ENCODE measurements at regions not wholly inside any gene's neighbourhood (a gene's known extent, or its start where the extent isn't known, plus 50 kb on each side); places are given as distances from the start of the nearest gene placed in this dataset.

- TF ChIP-seq EZH2 (IDR thresholded peaks at IDR 0.05; ENCODE audit: insufficient read depth, poor library complexity, severe bottlenecking) (no peak), EZH2phosphoT487 (IDR thresholded peaks at IDR 0.05; ENCODE audit: insufficient read depth, low read depth) (no peak)
These were observed 279.6 kb upstream of the PEX5L start for GRCh38 chr3:180316321-180316720.
